Hepatocyte (in vitro differentiated cells): ENCODE measurements at regions not wholly inside any gene's neighbourhood (a gene's known extent, or its start where the extent isn't known, plus 50 kb on each side); places are given as distances from the start of the nearest gene placed in this dataset.
A peak's percentile ranks its signal among the peaks of the same experiment; 100 is the strongest.

ENCODE experiments used
- DNase-seq: peaks from one replicate; pipeline ENCODE4 v3.0.0-alpha.2; 2016; ENCODE audit warnings: low spot score
- H2AFZ ChIP-seq: fragments of 200-600 bp; sonication (generic); 2 replicates; pipeline ENCODE4 v1.6.0; 2016; ENCODE audit warnings: antibody characterized with exemption, mild to moderate bottlenecking
- H3K27ac ChIP-seq: fragments of 200-600 bp; sonication (generic); 2 replicates; pipeline ENCODE4 v1.5.1; 2016; ENCODE audit warnings: mild to moderate bottlenecking
- H3K27me3 ChIP-seq: fragments of 200-600 bp; sonication (generic); 2 replicates; pipeline ENCODE4 v1.6.1; 2016
- H3K36me3 ChIP-seq: fragments of 200-600 bp; sonication (generic); replicated peaks from 2 replicates; pipeline ENCODE4 v1.5.1; 2016; ENCODE audit warnings: low read depth; ENCODE audit not compliant: insufficient read depth
- H3K4me1 ChIP-seq: fragments of 200-600 bp; sonication (generic); 2 replicates; pipeline ENCODE4 v1.5.1; 2016; ENCODE audit warnings: mild to moderate bottlenecking, moderate library complexity; ENCODE audit not compliant: insufficient read depth
- H3K4me2 ChIP-seq: fragments of 200-600 bp; sonication (generic); 2 replicates; pipeline ENCODE4 v1.6.0; 2016
- H3K4me3 ChIP-seq: fragments of 200-600 bp; sonication (generic); 2 replicates; pipeline ENCODE4 v1.5.1; 2016; ENCODE audit warnings: mild to moderate bottlenecking
- H3K79me2 ChIP-seq: fragments of 200-600 bp; sonication (generic); 2 replicates; pipeline ENCODE4 v1.6.0; 2017; ENCODE audit warnings: mild to moderate bottlenecking
- H3K9me2 ChIP-seq: fragments of 200-600 bp; sonication (generic); replicated peaks from 2 replicates; pipeline ENCODE4 v1.6.0; 2017; ENCODE audit warnings: mild to moderate bottlenecking; ENCODE audit not compliant: insufficient read depth
- H3K9me3 ChIP-seq: fragments of 200-600 bp; sonication (generic); 2 replicates; pipeline ENCODE4 v1.5.1; 2016; ENCODE audit warnings: low read depth, mild to moderate bottlenecking
- H4K20me1 ChIP-seq: fragments of 200-600 bp; sonication (generic); 2 replicates; pipeline ENCODE4 v1.6.0; 2016; ENCODE audit warnings: mild to moderate bottlenecking; ENCODE audit not compliant: insufficient read depth, poor library complexity, severe bottlenecking
- EZH2 ChIP-seq: fragments of 200-600 bp; sonication (generic); IDR thresholded peaks from 2 replicates; pipeline ENCODE4 v1.6.1; 2016; ENCODE audit warnings: antibody characterized with exemption, mild to moderate bottlenecking, borderline replicate concordance
- EZH2phosphoT487 ChIP-seq: fragments of 200-600 bp; sonication (generic); IDR thresholded peaks from one replicate; pipeline ENCODE4 v1.6.1; 2018; ENCODE audit warnings: antibody characterized with exemption, mild to moderate bottlenecking, low read depth, moderate library complexity; ENCODE audit not compliant: unreplicated experiment, severe bottlenecking
- WGBS: methylation state at CpG from one replicate; pipeline ENCODE4 v1.1.6; 2016; ENCODE audit warnings: low lambda C conversion rate; ENCODE audit errors: missing lambda C conversion rate; 5-methylcytosine and 5-hydroxymethylcytosine counted together
- TF ChIP-seq, protein P1 (sequence below): fragments of 200-600 bp; sonication (generic); IDR thresholded peaks from 2 replicates; pipeline ENCODE4 v1.5.1; 2016; ENCODE audit warnings: antibody characterized with exemption, mild to moderate bottlenecking; ENCODE audit not compliant: poor library complexity

DNA sequence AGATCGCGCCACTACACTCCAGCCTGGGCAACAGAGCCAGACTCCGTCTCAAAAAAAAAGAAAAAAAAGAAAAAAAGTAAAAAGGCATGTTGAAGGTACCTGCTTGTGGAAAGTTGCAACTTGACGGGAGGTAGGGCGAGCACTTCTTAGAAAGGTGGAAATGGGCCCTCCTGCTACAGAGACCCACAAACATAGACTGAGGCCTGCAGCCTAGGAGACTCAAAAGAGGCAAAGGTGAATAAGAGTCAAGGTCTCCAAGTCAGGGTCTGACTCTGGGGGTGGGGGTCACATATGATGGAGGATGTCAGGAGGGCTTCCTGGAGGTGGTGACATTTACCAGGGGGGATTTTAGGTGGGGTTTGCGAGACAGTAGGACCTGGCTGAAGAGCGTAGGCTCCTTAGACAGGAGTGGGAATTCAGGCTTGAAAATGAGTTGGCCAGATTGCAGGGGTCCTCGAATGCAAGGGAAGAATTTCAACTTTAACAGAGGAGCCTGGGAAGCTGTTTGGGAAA, 303.0 kb downstream of the SEC14L1 start:
- Histone ChIP-seq H3K4me3 (no peak overlapping the region), H2AFZ (no peak overlapping the region), H3K27ac (peak overlapping the region; percentile 86), H3K36me3 (no peaks in the 10 kb centered on the region), H4K20me1 (peaks cover 38% of the 10 kb centered on the region), H3K9me2 (no peaks in the 10 kb centered on the region), H3K4me1 (peaks cover 69% of the 10 kb centered on the region), H3K9me3 (no peaks in the 10 kb centered on the region), H3K27me3 (no peaks in the 10 kb centered on the region), H3K4me2 (peak overlapping the region; percentile 11), H3K79me2 (peaks cover 97% of the 10 kb centered on the region)
- no peak for DNase-seq
- TF ChIP-seq EZH2phosphoT487 = no peak
- TF ChIP-seq, protein P1, sequence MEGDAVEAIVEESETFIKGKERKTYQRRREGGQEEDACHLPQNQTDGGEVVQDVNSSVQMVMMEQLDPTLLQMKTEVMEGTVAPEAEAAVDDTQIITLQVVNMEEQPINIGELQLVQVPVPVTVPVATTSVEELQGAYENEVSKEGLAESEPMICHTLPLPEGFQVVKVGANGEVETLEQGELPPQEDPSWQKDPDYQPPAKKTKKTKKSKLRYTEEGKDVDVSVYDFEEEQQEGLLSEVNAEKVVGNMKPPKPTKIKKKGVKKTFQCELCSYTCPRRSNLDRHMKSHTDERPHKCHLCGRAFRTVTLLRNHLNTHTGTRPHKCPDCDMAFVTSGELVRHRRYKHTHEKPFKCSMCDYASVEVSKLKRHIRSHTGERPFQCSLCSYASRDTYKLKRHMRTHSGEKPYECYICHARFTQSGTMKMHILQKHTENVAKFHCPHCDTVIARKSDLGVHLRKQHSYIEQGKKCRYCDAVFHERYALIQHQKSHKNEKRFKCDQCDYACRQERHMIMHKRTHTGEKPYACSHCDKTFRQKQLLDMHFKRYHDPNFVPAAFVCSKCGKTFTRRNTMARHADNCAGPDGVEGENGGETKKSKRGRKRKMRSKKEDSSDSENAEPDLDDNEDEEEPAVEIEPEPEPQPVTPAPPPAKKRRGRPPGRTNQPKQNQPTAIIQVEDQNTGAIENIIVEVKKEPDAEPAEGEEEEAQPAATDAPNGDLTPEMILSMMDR = no peak
- TF ChIP-seq EZH2 = no peak
- 86% methylated on average over 7 of the region's 8 CpGs for WGBS

DNA sequence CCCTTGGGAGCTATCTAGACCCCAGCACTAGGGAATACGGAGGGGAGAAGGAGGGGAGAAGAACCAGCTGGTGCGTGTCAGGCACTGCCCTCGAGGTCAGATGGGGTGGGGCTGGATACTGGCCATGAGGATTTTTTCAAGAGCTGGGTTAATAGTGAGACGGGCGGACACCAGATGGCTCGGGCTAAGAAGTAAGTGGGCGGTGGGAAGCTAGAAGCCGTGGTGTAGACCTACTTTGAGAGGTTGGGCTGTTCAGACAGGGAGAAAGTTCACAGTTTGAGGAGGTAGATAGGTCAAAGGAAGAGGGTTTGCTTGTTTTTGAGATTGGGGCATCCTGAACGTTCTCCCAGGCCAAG, 303.8 kb downstream of the SEC14L1 start:
- peak overlapping the region; percentile 86 for H3K27ac ChIP-seq
- TF ChIP-seq EZH2phosphoT487 (no peak), EZH2 (no peak)
- TF ChIP-seq, protein P1 = no peak
- H3K4me1 ChIP-seq = peaks cover 69% of the 10 kb centered on the region
- H3K4me3 ChIP-seq = no peak overlapping the region
- H3K9me2 ChIP-seq = no peaks in the 10 kb centered on the region
- H3K36me3 ChIP-seq = no peaks in the 10 kb centered on the region
- H3K79me2 ChIP-seq = peaks cover 97% of the 10 kb centered on the region
- 43% methylated on average over 9 of the region's 9 CpGs for WGBS
- DNase-seq = no peak
- H4K20me1 ChIP-seq = peaks cover 38% of the 10 kb centered on the region
- H2AFZ ChIP-seq = no peak overlapping the region
- H3K4me2 ChIP-seq = peak overlapping the region; percentile 11
- H3K9me3 ChIP-seq = no peaks in the 10 kb centered on the region
- no peaks in the 10 kb centered on the region for H3K27me3 ChIP-seq

DNA sequence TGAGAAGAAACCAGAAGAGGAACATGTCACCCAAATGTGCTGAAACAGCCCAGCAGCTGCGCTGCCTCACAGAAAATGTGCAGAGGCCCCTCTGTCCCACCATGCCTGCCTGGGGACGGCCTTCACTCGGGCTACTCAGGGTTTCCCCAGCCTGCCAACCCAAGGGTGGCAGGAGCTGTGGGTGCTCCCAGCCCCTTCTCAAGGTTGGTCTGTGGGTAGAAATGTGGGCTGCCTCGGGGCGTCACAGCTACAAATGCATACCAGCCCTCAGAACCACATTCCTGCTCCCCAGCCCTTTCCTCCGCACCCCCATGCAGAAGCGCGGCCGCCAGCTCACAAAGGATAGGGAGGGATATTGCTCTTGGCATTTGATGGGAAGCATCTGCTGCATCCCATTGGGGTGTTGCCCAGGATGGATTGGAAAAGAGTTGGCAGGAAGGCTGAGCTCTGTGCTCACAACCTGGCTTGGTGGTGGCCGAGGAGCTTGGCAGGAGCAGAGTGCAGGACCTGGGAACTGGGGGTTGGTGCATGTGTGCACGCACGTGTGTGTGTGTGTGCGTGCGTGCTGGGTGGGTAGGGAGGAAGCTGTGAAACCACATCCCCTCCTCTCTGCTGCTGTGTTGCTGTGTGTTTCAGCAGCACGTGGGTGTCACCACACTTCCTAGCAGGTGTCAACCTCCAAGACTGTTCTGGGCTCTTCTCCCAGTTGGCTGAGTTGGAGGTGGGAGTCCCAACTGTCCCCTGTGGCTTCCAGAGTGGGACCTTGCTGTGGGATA, 304.4 kb downstream of the SEC14L1 start:
- Histone ChIP-seq H3K4me1 (peaks cover 69% of the 10 kb centered on the region), H4K20me1 (peaks cover 38% of the 10 kb centered on the region)

More for the DNA sequence above, 304.4 kb downstream of the SEC14L1 start:
- TF ChIP-seq, protein P1 = no peak
- TF ChIP-seq EZH2phosphoT487 (no peak), EZH2 (no peak)
- Histone ChIP-seq H3K9me2 (no peaks in the 10 kb centered on the region), H2AFZ (no peak overlapping the region), H3K79me2 (peaks cover 97% of the 10 kb centered on the region), H3K4me2 (peak overlapping the region; percentile 65), H3K27ac (peak overlapping the region; percentile 86), H3K4me3 (no peak overlapping the region), H3K27me3 (no peaks in the 10 kb centered on the region), H3K9me3 (no peaks in the 10 kb centered on the region), H3K36me3 (no peaks in the 10 kb centered on the region)
- no peak for DNase-seq
- 78% methylated on average over 15 of the region's 15 CpGs for WGBS
